ENCODE measurements at regions not wholly inside any gene's neighbourhood (a gene's known extent, or its start where the extent isn't known, plus 50 kb on each side); places are given as distances from the start of the nearest gene placed in this dataset.

DNA sequence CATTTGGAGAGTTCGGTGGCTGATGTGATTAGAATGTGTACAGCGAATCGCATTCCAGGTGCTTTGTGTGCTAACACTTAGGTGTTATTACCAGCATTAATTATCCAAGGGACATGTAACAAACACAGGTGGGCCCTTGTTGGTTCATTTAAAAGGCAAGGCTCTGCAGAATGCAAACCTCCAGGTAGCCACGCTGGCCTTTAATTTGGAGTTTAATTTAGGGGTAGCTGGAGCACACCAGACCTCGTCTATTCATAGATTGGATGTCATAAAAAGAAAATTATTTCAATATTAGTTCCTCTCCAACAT is 191.1 kb downstream of the MAT2B start:
- DNase-seq (ENCODE audit: low spot score) = no peak

GRCh38 chr5:163706053-163706771 is 200.8 kb downstream of the MAT2B start:
- DNase-seq (ENCODE audit: low spot score) = no peak

- no peak for DNase-seq (ENCODE audit: low spot score)
Measured at GRCh38 chr5:163712011-163712410, 206.6 kb downstream of the MAT2B start.

GRCh38 chr5:163718272-163718671 is 212.9 kb downstream of the MAT2B start:
- no peak for DNase-seq (ENCODE audit: low spot score)

- DNase-seq (ENCODE audit: low spot score) = peak; percentile 41
Measured at GRCh38 chr5:163724305-163724704, 218.9 kb downstream of the MAT2B start.

- peak; percentile 64 for DNase-seq (ENCODE audit: low spot score)
Measured at GRCh38 chr5:163727028-163727427, 221.6 kb downstream of the MAT2B start.

DNA sequence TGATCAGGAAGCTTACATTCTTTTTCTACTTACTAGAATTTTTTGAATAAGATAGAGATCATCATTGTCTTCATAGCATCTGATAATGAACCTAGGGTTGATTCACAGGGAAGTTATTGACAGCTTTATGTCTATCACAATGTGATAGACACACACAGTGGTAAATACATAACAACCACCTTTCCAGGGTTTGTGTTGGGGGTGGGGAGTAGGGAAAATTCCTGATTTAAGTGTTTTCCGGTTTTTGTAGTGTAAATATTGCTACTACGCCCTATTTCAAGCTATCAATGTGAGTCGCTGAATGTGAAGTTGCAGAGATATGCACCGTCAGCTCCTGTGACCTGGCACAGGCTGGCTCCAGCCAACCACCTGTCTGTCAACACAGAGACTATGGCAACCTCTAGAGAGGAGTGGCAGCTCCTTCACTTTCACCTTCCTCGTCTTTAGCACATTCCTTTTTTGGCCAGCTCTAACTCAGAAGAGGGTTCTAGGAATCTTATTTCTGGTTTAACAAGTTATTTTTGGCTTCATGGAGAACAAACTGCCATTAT is 224.9 kb downstream of the MAT2B start:
- no peak for DNase-seq (ENCODE audit: low spot score)

- DNase-seq (ENCODE audit: low spot score) = no peak
Measured at GRCh38 chr5:163731256-163731655, 225.8 kb downstream of the MAT2B start.

- DNase-seq (ENCODE audit: low spot score) = no peak
Measured at GRCh38 chr5:163735069-163735468, 229.7 kb downstream of the MAT2B start.

DNA sequence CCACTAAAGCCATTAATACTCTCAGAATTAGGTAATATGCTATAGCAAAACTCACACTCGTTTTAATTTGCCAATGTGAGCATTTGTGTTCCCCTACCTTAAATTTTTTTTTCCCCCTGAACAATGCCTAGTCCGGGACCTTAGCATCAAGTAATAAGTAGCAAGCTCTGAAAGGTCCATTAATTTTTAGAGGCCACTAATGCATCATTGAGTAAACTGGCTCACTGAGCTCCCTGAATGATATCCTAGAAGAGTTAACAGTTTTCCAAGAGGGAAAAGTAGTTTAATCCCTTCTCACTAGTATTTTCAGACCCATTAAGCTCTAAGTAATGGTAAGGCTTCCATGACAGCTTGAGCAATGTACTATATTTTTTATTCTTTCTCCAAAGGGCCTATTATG is 242.2 kb downstream of the MAT2B start:
- DNase-seq (ENCODE audit: low spot score) = no peak

- DNase-seq (ENCODE audit: low spot score) = no peak
Measured at GRCh38 chr5:163748934-163749333, 243.5 kb downstream of the MAT2B start.

DNA sequence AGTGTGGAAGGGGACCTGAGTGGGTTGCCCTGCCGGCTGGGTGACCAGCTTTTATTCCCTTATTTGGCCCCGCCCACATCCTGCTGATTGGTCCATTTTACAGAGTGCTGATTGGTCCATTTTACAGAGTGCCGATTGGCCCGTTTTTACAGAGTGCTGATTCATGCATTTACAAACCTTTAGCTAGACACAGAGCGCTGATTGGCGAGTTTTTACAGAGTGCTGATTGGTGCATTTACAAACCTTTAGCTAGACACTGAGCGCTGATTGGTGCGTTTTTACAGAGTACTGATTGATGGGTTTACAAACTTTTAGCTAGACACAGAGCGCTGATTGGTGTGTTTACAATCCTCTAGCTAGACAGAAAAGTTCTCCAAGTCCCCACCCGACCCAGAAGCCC is 245.0 kb downstream of the MAT2B start:
- peak; percentile 21 for DNase-seq (ENCODE audit: low spot score)

- DNase-seq (ENCODE audit: low spot score) = no peak
Measured at GRCh38 chr5:163755505-163755904, 250.1 kb downstream of the MAT2B start.

- DNase-seq (ENCODE audit: low spot score) = no peak
Measured at GRCh38 chr5:163756170-163756569, 250.8 kb downstream of the MAT2B start.

DNA sequence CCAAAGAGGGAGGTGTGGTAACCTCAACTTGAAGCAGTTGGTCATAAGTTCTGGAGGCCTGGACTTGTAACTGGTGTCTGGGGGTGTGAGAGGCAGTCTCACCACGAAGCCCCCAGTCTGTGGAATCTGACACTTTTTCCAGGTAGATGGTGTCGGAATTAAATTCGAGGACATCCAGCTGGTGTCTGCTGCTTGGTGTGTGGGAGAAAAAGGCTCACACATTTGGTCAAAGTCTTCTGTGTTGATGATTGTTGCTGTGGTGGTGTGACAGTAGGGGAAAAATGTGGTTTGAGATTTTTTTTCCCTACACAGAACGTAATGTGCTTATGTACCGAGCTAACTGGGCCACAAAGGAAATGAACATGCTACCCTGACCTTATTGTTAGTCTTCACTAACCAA is 251.9 kb downstream of the MAT2B start:
- no peak for DNase-seq (ENCODE audit: low spot score)

DNA sequence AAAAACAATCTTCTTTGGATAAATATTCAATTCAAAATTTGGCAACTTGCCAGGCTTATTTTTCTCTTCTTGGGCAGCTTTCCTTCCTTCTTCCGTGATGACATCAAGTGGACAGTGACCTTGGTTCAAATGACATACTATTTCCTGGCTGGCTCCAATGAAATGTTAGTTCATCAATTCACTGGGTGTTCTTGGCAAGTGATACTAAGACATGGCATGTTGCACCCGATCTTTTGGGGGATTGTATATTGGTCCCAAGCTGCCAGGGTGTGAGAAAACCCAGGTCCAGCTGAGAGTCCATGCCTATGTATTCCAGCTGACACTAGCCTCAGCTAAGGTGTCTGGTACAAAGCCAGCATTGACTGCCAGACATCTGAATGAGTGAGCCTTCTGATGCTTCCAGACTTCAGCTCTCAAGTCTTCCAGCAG is 252.9 kb downstream of the MAT2B start:
- DNase-seq (ENCODE audit: low spot score) = no peak

DNA sequence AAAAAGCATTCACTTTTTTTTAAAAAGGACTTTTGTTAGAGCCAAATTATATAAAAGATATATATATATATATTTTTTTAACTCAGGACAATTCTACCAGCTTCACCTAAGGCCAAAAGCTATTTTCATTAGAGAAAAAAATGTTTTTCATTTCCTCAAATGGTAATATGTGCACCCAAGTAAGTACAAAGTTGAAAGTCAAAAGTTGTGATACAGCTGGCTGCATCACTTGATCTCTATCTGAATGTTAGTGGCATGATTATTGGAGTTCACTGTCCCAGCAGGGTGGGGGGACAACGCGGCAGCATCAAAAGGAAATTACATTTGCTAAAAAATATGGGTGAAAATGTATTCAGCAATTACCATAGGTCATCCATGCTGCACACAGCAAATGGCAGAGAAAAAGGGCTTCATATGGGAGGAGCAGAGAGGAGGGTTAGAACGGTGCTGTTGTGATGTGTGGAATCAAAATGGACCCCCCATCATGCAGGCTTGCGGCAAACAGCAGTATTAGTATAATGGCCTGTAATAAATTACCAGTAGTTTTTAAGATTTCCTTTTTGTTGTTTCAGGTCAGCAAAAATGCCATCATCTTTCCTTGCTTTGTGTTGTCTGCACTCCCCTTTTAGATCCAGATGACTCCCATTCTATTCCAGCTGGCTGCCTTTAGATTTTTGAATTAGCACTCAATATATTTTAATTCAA is 253.7 kb downstream of the MAT2B start:
- DNase-seq (ENCODE audit: low spot score) = no peak

- no peak for DNase-seq (ENCODE audit: low spot score)
Measured at GRCh38 chr5:163760498-163760897, 255.1 kb downstream of the MAT2B start.

DNA sequence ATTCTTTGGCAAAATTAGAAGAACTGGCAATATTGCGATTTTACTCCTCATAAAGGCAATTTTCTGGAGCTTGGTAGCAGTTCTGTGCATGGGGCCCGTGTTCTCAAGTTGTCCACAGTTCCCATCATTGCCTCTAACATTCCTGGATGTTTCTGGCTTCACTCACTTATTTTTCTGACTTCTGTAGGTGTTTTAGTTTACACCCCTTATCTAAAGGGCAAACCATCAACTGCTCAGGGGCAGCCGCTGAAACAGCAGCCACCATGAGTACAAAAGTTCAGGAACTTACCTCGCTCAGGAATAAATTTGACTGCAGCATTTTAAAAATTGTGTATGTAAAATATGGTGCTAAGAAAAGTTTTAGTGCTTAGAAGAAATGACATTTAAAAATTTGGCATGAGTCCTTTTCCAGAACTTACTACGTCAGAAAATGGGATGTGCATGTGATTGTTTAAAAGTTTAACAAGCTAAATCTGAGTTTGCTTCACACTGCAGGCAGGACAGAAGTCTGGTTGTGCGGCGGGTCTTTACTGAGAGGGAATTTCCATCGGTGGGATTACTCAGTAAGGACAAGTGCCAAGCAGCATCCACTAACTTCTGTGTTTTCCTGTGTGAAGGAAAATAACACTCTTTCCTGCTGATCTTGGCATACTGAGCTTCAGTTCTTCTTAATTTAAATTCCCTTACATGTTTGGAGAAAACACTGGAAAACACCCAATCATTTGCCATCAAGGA is 261.7 kb downstream of the MAT2B start:
- DNase-seq (ENCODE audit: low spot score) = no peak

GRCh38 chr5:163770625-163771024 is 265.2 kb downstream of the MAT2B start:
- no peak for DNase-seq (ENCODE audit: low spot score)

GRCh38 chr5:163772241-163772640 is 266.8 kb downstream of the MAT2B start:
- no peak for DNase-seq (ENCODE audit: low spot score)

- no peak for DNase-seq (ENCODE audit: low spot score)
Measured at GRCh38 chr5:163772644-163773043, 267.2 kb downstream of the MAT2B start.

DNA sequence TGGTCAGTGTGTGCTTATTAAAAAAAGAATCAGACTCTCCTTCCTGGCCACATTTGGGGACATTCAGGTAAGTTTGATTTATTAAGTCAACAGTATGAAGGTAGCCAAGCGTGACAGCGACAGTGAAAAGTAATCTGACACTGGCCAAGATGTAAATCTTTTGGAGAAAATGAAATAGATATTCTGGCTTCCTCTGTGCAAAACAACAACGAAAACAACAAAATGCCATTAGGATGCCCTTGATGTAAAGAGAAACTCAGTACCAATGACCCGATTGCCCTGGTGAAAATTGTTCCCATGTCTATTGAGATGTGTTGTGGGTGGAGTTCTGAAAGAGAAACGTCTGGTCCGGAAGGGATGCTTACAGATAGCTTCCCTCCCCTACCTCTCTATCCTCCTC is 267.8 kb downstream of the MAT2B start:
- DNase-seq (ENCODE audit: low spot score) = no peak

Data from NAMALWA (cell line).